Thyroid gland (tissue), 4 donors: ENCODE measurements at regions not wholly inside any gene's neighbourhood (a gene's known extent, or its start where the extent isn't known, plus 50 kb on each side); places are given as distances from the start of the nearest gene placed in this dataset.

Source experiments
- CTCF ChIP-seq, 6 experiments: fragments of 200-600 bp in 3 of 6; fragments of 450-650 bp in 3 of 6; sonication (generic) in 3 of 6; IDR thresholded peaks; one replicate each; pipeline ENCODE4 v1.5.1; 2016 to 2019; ENCODE audit warnings: antibody characterized with exemption in 6 of 6, mild to moderate bottlenecking in 2 of 6, inconsistent platforms in 1 of 6, moderate library complexity in 1 of 6
- POLR2A ChIP-seq, 2 donors: fragments of 450-650 bp; IDR thresholded peaks; one replicate each; pipeline ENCODE4 v1.6.1; 2017; ENCODE audit warnings: antibody characterized with exemption in 2 of 2, mild to moderate bottlenecking in 2 of 2, moderate library complexity in 1 of 2

- no peak for TF ChIP-seq CTCF (IDR thresholded peaks at IDR 0.05)
- no peak for TF ChIP-seq POLR2A (IDR thresholded peaks at IDR 0.05)
These were observed 314.1 kb downstream of the QKI start for GRCh38 chr6:163728442-163729126.
